Fibroblast of peridontal ligament (primary cell): ENCODE measurements at regions not wholly inside any gene's neighbourhood (a gene's known extent, or its start where the extent isn't known, plus 50 kb on each side); places are given as distances from the start of the nearest gene placed in this dataset.
A peak's percentile ranks its signal among the peaks of the same experiment; 100 is the strongest.
"Not testable (repeated sequence)": the region's sequence is repeated elsewhere in the genome, so short reads cannot be mapped to it uniquely, and the experiment has no call there.

ENCODE experiments used
- DNase-seq: peaks from one replicate; pipeline ENCODE4 v3.0.0-alpha.2; 2010; ENCODE audit errors: extremely low read depth

DNA sequence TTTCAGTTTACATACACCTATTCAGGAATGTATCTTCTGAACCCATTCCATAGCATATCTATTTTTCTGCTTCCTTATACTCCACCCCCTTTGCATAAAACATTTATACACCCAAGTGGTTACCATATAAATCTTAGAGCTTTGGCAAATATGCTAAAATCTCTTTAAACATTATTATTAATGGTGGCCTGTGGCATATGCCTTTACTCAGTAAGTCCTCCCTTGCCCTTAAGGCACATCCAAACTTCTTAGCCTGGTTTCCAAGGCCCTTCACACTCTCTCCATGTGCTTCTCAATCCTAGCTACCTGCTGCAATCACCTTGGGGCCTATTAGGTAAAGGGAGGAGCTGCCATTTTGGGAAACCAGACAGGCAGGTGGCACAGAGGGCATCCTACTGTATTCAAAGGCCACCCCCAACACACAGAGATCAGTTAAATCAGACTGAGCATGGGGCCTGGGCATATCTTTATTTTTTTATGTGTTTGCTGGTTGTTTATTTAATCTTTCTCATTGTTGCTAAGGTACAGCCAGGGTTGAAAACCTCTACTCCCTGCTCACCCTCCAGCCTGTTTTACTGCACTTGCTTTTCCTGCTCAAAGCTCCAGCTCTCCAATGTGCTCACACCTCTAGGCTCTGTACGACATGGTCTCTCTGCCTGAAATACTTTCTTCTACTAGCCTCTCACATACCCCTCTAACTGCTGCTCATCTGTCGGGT, 242.8 kb upstream of the HNRNPA3 start:
- no peak for DNase-seq

- no peak for DNase-seq
Observed at GRCh38 chr2:176976736-176977685, 235.6 kb upstream of the HNRNPA3 start.

GRCh38 chr2:176978921-176979320, 233.7 kb upstream of the HNRNPA3 start:
- no peak for DNase-seq

DNA sequence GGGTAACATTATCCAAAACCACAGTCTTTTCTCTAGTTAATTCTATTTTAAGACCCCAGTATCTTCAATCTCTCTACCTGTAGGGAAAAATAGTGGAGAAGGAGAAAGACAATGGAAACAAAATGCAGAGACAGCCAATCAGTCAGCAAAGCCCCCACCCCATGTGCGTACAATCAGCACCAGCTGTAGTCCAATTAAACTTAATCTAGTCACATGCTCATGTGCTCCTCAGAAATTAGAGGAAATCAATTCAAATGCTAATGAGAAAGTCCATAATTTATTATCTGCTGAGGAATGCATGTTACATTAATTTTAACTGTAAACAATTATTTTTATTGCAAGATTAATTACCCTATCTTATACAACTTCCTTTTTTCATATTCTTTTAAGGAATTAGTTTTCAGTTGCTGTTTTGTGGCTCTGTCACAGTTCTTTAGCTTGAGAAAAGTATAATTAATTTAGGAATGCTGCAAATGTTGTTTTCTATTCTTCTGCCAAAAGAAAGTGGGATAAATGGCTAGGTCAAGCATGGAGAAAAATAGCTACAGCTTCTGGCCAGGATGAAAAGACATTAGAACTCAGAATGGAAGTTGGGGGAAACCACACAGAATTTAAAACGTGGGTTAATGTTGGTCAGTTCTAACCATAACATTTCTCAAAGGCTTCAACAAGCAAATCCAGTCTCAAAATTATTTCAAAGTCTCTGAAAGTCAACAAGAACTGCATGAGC, 232.4 kb upstream of the HNRNPA3 start:
- DNase-seq: no peak

GRCh38 chr2:176984987-176985386, 227.6 kb upstream of the HNRNPA3 start:
- no peak for DNase-seq

DNA sequence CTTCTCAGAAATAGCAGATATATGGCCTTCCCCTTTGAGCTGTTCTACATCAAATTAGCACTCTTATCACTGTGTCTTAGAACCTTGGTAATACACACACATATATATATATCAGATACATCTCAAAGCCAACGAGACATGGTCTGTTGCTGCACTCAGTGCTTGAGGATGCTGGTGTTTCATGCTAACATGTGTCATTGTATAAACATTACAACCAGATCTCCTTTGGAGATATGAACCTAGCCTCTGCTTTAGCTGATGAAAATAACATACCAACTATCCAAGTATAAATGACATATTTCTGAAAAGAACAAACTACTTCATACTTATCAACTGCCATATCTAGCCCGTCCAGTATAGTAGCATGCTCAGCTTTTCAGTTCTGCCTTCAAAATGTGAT, 226.7 kb upstream of the HNRNPA3 start:
- DNase-seq: no peak

DNA sequence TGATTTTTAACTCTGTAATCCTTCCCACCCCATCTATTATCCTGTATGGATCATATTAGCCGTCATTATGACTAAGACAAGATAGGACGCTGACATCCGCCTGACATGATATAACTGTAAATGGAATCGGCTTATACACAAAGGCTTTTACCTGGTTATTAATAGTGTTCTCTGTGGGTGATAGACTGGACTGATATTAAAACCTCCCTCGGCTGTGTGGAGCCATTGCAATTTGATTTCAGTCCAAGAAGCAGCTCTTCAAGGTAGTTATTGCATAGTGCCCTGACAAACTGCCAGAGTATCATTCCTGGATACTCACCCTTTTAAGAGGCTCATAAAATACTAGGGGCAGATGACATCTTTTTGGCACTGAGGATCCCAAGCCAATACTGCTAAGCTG, 226.1 kb upstream of the HNRNPA3 start:
- DNase-seq: no peak

DNA sequence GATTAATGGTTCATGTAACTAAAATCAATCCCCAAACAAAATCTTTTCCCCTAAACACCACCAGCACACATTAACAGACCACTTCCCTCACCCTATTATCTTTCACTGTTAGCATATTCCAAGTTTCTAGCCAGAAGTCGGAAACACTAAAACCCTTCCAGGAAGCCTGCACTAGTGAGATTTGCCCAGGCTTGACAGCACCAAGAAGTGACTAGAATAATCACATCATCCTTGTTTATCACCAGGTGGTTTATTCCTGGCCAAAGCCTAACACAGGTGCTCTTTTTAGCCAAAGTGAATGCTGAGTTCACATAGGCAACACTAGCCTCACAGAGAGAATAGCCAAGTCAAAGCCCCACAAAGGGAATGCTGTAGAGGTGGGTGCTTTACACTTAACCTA, 221.2 kb upstream of the HNRNPA3 start:
- no peak for DNase-seq

DNA sequence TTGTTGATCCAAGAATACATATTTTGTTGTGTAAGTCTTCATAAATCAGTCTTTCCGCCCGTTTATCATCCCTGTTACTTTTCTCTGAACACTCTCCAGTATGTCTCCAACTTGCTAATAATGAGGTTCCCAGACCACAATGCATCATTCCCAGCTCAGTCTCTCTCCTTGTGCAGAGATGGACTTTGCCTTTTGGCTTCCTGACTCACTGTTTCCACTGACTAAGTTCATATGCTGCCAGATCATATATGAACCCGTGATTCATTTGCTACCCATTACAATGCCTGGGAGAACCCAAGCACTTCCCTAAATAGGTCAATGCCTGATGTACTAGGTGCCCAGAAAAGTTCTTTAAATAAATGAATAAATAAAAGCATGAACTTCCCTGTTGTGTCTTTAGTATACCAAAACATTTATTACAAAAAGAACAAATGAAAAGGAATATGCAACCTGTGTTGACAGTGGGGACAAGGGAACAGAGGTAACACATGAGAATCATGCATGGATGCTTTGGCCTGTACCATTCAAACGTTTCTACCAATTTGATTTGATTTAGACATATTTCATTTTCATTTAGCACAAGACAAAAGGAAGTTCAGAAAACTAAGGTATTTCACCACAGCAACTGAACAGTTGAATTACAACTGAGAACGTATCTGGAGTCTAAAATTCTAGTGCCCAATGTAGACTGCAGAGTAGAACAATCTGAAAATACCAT, 215.4 kb upstream of the HNRNPA3 start:
- DNase-seq: peak; percentile 85

GRCh38 chr2:176997792-176998169, 214.8 kb upstream of the HNRNPA3 start:
- no peak for DNase-seq

GRCh38 chr2:176999301-176999700, 213.3 kb upstream of the HNRNPA3 start:
- DNase-seq: peak; percentile 63

DNA sequence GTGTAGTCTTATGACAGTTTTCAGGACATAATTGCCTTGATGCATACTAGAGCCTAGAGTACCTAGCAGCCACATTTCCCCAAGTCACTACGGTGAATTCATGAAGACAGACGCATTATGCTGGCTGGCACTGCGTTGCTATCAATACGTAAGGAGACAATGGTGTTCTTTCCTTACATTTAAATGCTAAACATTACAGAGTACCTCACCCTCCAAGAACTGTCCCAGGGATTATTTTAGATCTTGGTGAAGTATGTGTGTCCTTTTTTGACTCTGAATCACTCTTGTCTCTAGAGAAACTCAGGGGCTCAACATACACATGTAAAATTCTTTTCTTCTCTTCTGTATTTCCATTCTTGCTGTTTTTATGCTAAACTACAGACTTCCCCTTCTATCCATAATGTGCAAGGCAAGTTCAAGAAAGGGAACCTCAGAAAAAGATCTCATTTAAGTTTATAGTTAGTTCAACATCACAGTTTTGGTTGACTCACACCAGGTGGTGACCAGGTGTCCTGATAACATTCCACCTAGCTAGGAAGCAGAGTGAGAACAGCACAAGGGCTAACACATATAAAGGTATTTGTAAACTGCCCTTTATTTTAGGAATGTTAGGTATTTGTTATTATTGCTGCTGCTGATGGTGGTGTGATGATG, 212.4 kb upstream of the HNRNPA3 start:
- no peak for DNase-seq

DNA sequence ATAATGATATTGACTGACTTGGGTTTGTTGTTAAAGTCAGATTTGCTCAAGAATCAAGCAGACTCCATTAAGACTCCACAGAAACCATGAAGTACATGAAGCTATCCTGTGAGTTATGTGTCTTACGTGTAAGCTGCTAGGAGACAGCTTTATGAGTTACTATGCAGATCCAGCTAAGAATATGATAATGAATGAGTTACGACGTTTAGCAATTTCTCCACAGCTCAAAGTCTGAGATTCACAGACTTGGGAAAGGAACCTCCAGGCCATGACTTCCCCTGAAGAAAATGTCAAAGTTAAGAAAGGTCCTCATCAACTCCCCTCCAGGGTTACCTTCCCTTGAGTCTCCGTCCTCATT, 211.9 kb upstream of the HNRNPA3 start:
- DNase-seq: no peak

DNA sequence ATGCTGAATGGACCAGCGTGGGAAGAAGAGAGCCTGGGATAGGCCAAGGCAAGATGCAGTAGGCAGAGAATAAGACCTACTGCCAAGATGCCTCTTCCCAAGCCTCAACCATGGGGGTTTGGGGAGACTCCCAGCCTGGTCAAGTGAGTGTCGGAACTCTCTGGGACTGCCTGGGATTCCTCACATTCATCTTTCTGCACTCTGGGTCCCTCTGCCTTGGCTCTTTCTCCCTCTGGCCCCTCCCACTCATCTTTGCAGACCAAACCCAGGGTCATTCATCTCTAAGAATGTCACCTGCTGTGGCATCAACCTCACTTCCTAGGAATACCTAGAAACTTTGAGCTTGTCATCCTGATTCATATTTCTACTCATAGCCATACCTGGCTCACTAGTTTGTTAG, 211.3 kb upstream of the HNRNPA3 start:
- DNase-seq: no peak

- DNase-seq: no peak
Observed at GRCh38 chr2:177002983-177003382, 209.6 kb upstream of the HNRNPA3 start.

DNA sequence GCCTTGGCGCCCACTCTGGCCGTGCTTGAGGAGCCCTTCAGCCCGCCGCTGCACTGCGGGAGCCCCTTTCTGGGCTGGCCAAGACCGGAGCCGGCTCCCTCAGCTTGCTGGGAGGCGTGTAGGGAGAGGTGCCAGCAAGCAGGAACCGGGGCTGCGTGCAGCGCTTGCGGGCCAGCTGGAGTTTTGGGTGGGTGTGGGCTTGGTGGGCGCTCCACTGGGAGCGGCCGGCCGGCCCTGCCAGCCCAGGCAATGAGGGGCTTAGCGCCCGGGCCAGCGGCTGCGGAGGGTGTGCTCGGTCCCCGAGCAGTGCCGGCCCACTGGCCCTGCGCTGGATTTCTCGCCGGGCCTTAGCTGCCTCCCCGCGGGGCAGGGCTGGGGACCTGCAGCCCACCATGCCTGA, 204.9 kb upstream of the HNRNPA3 start:
- DNase-seq: not testable (repeated sequence)

GRCh38 chr2:177008662-177009061, 203.9 kb upstream of the HNRNPA3 start:
- DNase-seq: not testable (repeated sequence)

DNA sequence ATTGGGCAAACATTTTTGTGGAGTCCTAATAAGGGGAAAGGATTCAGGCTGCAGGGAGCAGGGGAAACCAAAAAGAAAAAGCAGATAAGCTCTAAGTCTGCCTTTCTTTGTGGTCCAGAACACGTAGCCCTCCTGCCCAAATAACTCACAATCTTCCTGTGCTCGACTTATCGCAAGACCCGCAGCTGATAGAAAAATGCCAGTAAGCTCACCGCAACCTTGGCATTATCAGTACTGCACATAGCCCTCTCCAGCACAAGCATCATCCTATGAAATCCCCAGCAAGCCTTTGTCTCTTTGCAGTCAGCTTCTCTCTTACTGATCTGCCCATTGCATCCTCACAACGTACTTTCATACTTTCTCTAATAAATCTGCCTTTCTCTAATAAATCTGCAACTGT, 202.4 kb upstream of the HNRNPA3 start:
- DNase-seq: no peak

GRCh38 chr2:177010861-177011260, 201.7 kb upstream of the HNRNPA3 start:
- DNase-seq: no peak

- no peak for DNase-seq
Observed at GRCh38 chr2:177014946-177015345, 197.6 kb upstream of the HNRNPA3 start.

GRCh38 chr2:177015356-177015923, 197.2 kb upstream of the HNRNPA3 start:
- no peak for DNase-seq
